ENCODE measurements at regions not wholly inside any gene's neighbourhood (a gene's known extent, or its start where the extent isn't known, plus 50 kb on each side); places are given as distances from the start of the nearest gene placed in this dataset.

DNA sequence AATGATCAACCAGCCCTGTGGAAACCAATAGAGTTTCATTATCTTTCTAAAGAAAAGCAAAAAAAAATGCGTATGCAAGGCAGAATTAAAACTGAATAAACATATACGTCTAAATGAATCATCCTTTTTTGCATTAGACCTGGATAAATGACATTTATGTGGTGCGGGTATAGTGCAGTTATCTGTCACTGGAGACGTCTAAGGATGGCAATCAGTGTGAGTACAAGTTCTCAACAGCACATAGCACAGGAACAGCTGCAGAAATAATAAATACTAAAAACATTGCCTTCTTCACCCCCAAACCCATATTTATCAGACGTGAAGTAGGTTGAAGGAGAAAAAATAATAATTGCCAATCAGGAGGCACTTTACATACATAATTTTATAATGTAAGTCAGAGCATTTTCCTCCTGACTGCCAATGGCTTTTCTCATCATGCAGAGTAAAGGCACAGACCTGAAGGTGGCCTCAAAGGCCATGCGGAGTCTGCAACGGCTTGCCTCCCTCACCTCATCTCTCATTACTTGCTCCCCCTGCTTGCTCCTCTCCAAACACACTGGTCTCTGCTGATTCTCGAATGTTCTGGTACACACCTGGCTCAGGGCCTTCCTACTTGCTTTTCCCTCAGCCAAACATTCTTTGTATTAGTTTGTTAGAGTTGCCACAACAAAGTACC is 574.7 kb upstream of the PLXNA2 start:
- DNase-seq (ENCODE audit: low read depth in 2 of 3, low spot score in 2 of 3) = no peak

DNA sequence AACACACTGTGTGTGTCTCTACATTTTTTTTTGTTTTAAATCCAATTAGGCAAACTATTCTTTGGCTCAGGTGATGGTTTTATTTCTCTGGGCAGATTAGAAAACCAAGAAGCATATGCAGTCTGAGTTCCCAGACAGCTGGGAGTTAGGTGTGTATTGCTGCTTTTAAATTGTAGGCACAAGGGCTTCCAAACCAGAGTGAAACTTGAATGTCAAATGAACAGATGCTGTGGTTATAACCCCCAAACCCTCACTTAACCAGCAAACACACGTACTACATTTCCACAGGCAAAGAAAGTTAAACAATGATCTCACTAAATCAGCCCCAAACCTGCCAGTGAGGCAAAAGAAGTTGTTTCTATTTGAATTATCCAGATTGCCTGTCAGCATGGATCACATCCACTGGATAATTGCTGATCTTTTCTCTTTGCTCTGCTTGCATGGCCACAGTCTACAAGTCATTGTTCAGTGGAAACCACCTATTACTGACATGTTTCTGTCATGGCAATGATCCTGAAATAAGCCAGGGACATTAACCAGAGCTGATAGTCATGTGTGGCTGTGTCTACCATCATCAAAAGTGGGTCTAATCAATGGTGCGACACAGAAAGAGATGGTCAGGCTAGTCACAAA is 576.5 kb upstream of the PLXNA2 start:
- no peak for DNase-seq (ENCODE audit: low read depth in 2 of 3, low spot score in 2 of 3)

DNA sequence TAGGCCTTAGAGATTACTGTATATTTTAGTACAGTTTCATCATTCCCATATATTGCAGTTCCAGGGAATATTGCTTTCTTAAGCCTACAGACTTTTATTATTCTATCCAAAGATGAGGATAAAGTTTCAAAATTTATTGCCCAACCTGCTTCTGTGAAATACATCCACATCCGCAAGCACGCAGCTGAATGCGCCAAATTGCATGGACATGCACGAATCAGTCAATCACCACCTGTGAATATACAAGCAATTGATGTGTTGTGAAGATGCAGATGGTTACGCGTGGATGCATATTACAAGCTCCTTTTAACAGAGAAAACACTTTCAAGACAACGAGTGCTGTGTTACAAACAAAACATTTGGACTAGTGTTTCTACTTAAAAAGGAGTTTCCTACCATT is 577.8 kb upstream of the PLXNA2 start:
- DNase-seq (ENCODE audit: low read depth in 2 of 3, low spot score in 2 of 3) = no peak

DNA sequence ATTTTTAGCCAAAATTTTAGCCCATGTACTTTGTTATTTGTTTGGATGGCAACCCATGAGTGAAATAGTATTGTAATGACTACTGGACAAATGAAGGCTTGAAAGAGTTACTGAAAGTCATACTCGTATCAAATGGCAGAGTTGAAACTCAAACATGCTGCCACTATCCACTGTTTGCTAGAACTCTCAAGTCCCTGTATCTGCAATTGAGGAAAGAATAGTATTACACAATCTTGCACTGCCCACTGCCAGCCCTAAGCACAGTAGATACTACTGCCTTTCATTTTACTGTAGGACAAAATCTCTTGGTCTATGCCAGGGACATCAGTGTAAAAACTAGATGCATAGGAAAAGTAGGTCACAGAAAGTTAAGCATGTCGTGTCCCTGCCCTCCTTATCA is 581.1 kb upstream of the PLXNA2 start:
- DNase-seq (ENCODE audit: low read depth in 2 of 3, low spot score in 2 of 3) = no peak

DNA sequence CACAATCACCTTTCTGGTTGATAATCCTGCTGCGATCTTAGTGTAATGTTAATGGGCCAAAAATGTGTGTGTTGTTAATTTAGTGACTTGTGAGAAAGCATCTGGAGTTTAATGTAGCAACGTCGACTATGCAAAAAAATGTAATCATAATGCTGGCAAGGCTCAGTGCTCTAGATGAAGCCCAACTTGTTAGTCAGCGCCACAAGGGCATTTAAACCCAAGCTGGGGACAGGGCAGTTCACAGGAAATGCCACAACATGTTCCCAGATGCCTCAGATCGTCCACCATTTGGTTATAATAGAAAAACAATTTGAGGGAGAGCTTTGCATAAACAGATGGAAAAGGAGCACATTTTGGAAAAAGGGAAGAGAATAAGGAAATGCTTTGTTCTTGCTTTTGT is 585.4 kb upstream of the PLXNA2 start:
- DNase-seq (ENCODE audit: low read depth in 2 of 3, low spot score in 2 of 3) = no peak

DNA sequence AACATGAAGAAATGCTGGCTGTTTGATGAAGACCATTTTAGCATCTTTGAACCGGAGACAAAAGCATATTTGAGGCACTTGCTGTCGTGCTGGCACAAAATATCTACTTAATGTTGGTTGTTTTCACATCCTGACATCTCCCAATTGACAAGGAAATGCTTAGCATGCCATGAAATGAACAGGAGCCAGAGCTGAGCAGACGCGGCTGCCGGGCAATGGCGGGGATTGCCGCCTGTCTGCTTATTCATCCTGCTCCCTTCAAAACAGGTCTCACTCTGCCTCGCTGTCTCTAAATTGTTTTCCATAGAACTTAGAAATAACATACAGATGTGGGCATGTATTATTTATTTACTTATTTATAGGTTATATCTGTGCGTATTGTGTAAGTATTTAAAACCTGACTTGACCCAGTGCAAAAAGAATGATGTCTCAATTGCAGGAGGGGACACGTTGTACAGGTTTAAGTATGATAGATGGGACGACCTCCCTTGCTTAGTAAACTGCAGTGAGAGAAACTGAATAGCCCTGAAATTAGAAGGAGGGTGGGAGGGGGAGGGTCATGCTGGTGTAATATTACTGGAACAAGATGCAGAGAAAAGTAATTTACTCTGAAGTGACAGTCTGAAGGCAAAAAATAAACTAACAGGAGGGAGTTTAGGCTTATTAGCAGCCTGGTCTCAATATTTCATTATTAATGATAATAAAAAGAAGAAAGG is 590.4 kb upstream of the PLXNA2 start:
- no peak for DNase-seq (ENCODE audit: low read depth in 2 of 3, low spot score in 2 of 3)

DNA sequence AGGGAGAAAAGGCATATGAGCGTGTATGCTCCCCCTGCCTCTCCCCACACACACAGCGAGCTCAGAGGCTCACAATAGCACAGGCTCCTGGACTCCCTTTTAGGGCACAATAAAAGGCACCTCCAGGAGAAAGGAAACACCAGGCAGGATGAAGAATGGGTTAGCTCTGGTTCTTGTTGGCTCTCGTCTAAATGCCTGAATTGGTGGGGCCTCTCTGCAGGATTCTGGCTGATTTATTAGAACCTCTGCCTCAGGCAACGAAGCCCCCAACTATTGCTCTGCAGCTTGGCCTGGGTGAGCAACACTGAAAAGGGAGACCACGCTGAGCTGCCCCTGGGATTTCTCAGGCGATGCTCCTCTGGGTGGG is 590.9 kb upstream of the PLXNA2 start:
- DNase-seq (ENCODE audit: low read depth in 2 of 3, low spot score in 2 of 3) = no peak

DNA sequence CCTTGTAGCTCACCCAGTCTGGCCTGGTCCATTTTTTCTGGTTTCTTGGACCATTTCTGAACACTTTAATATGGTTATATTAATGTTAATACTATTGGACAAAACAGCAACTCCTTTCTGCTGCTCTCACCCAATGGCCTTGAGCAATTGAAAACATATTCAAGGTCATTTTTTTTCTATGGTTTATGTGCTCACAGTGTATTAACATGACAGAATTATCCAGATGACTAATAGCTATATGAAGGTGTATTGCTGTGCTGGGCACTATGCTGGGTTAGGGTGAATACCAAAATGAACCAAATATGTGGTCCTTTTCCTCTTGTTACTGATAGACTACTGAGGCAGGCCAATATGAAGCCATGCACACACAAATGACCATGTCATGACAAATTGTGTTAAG is 591.6 kb upstream of the PLXNA2 start:
- no peak for DNase-seq (ENCODE audit: low read depth in 2 of 3, low spot score in 2 of 3)

DNA sequence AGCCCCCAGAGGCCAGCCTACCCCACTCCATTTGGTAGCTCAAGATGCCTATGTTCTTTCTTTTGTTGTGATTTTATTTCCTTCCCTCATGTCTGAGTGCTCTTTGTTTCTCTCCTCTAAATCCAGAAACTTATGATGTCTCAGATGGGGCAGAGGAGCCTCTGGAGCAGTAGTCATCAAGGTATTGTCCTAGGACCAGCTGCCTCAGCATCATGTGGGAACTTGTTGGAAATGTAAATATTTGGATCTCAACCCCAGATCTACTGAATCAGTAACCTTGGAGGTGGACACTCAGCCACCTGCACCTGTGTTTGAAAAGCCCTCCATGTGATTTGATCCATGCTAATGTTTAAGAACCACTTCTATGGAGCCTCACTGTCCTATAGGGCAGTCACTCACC is 593.1 kb upstream of the PLXNA2 start:
- DNase-seq (ENCODE audit: low read depth in 2 of 3, low spot score in 2 of 3) = no peak

DNA sequence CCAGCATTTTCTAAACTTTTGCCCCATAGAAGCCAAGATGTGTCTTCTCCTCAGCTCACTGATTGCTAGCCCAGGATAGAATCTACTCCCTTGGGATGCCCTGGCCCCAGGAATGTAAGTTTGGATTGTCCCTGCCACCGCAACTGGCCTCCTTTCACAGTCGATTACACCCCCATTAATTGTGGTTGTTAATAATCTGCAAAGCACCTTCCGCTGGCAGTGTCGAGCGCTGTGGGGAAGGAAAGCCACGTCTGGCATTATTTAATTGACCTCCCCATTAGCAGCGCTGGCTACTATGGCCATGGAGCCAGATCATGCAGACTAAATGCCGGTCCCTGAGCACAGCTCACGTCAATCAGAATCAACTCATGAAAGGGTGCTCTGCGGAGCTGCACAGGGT is 597.3 kb upstream of the PLXNA2 start:
- no peak for DNase-seq (ENCODE audit: low read depth in 2 of 3, low spot score in 2 of 3)

DNA sequence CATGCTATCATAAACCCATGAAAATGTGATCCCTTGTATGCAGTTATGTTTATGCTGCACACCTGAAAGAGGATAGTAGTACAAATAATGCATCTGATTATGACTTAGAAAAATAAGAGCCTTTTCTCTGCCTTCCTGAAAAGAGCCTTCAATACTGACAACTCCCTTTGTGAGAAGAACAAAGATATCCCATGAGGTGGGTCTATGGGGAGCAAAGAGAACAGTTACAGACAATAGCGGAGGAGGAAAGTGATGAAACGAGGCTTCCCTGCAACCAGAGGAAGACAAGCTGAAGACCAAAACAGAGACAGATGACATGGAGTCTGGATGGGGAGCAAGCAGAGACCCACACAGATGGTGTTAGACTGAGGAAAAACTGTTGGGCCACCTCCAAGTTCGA is 598.3 kb upstream of the PLXNA2 start:
- no peak for DNase-seq (ENCODE audit: low read depth in 2 of 3, low spot score in 2 of 3)

DNA sequence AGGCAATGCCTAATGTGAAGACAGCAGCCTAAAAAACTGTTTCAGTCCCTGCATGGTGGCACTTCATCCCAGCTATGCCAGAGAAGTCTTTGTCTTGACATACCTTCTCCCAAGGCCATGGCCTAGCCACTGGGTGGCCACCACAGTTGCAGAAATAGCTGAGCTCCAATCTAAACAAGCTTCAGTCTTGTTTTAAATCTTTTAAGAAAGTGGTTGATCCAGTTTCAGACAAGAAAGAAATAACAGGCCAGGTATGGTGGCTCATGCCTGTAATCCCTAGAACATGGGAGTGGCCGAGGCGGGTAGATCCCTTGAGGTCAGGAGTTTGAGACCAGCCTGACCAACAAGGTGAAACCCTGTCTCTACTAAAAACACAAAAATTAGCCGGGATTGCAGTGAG is 600.0 kb upstream of the PLXNA2 start:
- DNase-seq (ENCODE audit: low read depth in 2 of 3, low spot score in 2 of 3) = no peak

DNA sequence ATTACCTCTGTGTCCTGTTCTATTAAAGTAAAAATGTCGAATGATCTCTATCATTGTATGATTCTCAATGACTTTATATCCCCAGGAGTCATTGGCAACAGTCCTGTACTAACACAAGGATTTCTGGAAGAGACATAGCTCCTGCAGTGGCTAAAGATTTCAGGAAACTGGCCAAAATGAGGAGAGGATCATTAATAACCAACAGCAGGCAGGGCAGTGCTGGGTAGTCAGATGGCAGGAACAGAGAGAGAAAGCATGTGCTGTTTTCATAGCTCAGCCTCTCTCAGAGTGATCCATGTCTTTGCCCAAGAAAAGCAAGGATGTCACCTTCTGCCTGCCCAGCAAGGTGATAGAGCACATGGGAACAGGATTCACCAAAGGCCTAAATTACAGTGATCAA is 604.7 kb upstream of the PLXNA2 start:
- no peak for DNase-seq (ENCODE audit: low read depth in 2 of 3, low spot score in 2 of 3)

DNA sequence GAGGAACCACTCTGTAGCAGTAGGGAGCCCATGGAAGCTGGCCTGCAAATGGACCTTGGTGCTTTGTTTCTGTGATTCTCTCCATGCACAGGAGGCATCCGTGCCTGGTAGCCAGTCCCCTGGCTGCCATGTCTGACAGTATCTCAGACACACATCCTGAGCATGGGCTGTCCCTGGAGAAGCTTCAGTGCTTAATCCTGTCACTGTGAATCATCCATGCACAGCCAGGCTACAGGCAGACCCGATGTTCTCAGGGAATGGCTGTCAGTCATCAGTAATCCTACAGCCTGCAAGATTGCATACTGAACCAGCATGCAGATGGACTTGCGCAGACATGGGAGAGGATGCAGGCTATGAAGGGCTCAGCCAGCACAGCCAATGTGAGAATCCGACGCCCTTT is 606.3 kb upstream of the PLXNA2 start:
- DNase-seq (ENCODE audit: low read depth in 2 of 3, low spot score in 2 of 3) = no peak

DNA sequence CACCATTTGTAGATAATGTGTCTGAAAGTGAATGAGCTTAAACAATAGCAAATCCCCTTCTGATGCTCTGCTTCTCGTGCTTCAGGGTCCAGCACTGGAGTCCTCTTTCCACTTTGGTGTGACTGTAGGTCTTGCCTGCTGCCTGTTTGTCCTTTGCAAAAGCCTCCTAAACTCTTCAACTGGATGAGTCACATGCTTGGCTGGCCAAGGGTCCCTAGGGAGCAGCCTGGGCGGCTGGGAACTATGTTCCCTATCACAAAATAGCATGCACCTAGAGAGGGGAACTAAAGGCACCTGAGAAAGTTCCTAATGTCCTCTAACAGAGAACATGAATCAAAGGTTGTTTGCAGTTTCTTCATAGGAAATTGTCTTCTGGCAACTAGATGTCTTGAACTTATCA is 607.2 kb upstream of the PLXNA2 start:
- no peak for DNase-seq (ENCODE audit: low read depth in 2 of 3, low spot score in 2 of 3)

DNA sequence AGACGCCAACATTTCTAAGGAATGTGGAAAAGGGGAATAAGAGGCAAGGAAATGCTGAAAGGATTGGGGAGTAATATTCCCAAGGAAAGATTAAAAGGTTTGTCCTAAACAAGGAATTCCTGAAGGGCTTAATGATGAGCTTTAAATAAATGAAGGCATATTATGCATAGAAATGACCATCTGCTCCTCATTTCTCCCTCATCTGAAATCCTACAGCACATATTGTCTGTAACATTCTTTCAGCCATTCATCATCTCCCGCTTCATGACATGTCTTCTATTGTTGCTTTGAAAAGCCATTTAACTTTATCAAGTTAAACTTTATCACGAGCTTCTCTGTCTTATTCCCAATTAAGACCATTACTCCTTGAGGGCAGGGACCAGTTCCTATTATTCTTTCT is 608.7 kb upstream of the PLXNA2 start:
- no peak for DNase-seq (ENCODE audit: low read depth in 2 of 3, low spot score in 2 of 3)

DNA sequence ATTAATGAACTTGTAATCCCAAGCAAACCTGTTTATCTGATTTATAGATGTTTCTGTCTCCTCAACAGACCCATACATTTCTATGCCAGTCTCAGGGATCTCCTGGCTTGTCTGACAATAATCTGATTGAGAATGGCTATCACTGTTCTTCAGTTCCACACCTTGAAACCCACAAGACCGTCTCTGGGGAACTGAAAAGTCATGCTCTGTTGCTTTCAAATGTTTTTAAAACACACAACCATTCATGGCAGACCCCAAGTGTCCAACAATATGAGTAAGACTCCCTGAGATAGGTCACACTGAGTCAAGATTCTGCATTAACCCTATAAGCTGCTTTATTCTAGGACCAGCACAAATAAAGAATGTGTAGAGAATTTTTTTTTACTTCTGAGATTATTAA is 611.2 kb upstream of the PLXNA2 start:
- DNase-seq (ENCODE audit: low read depth in 2 of 3, low spot score in 2 of 3) = no peak

DNA sequence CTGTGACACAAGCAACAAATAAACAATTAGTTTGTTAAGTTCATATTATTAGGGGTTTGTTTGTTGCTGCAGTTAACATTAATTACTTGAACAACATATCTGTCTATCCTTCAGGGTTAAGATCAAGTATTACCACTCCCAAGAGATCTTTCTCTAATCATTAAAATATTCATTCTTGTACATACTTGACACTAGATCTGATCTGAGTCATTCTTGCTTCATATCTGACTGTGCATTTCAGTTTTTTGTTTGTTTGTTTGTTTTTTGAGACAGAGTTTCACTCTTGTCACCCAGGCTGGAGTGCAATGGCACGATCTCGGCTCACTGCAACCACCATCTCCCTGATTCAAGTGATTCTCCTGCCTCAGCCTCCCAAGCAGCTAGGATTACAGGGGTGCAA is 613.3 kb upstream of the PLXNA2 start:
- DNase-seq (ENCODE audit: low read depth in 2 of 3, low spot score in 2 of 3) = no peak

DNA sequence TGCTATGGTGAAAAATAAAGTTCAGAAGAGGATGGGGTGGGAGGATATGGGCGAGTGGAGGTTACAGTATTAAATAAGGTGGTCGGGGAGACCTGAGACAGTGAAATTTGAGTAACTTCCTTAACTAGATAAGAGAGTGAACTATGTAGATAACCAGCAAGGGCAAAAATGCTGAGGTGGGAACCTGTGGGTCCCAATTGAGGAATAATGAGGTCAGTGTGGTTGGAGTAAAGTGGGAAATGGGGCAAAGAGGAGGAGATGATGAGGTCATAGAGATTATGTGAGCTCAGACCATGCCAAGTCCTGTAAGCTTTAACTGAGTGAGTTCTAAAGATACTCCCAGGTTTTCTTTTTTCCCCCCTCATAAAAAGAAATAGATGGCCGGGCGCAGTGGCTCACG is 614.6 kb upstream of the PLXNA2 start:
- no peak for DNase-seq (ENCODE audit: low read depth in 2 of 3, low spot score in 2 of 3)

DNA sequence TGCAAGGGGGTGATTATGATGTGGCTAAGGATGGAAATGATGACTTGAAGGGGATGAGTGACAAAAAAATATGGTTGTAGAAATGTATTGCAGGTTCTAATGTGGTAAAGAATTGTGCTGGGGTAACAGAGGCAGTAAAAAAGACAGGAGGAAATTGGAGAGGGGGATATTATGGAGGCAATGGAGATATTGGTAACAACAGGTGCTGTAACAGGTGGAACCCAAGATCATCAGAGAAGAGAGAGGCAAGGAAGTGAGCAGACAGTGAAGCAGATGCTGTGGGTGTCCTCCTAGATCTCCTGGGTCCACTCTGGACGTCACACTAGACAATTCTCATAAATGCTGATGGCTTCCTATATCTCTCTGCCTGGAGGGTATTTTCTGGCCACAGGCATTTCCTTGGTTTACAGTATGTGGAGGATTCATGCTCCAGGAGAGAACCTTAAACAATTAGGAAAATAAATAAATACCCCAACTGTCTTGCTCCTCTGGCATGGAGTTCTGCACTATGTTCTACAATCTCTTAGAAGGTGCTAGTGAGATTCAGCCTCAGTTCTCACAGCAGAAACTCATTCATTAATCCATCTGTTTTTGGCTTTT is 620.3 kb upstream of the PLXNA2 start:
- no peak for DNase-seq (ENCODE audit: low read depth in 2 of 3, low spot score in 2 of 3)

DNA sequence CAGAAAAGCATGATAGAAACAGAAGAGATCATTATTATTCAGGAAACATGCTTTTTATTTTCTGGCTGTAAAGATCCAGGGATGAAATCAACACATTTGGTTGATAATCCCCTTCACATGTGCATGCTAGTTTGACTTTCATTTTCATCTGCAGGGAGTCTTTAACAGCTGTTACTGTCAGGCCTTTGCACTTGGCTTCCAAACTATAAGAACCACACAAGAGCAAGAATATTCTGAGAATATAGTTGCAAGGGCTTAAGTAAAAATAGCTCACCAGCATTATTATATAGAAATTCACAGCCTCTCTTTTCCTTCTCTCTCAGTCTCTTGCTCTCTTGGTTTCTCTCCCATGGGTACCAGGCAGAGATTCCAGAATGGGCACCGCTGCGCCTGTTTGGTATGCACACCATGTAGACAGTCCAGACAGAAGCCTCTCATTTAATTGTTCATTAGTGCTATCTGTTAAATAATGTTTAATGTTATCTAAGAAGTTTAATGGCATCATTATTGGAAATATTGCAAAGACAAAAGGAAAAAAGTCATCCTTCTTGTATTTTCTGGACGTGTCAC is 622.3 kb upstream of the PLXNA2 start:
- DNase-seq (ENCODE audit: low read depth in 2 of 3, low spot score in 2 of 3) = no peak

DNA sequence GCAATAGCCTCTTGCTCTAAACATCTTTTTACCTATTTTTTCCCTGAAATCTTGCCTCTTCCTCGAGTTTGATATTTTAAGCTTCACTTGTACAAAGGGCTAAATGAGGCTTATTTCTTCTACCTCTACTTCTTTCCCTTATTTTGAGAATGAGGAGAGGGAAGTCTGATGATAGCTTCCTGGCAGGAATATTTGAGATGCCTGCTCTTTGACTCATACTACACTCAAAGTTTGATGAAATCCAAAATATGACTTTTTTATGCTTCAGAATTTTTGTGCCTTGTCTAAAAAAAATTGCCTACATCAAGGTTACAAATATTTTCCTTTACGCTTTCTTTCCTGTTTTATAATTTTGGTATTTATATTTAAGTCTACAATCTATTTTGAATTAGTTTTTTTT is 624.4 kb upstream of the PLXNA2 start:
- no peak for DNase-seq (ENCODE audit: low read depth in 2 of 3, low spot score in 2 of 3)
